ENCODE measurements at regions not wholly inside any gene's neighbourhood (a gene's known extent, or its start where the extent isn't known, plus 50 kb on each side); places are given as distances from the start of the nearest gene placed in this dataset.
"Not testable (repeated sequence)": the region's sequence is repeated elsewhere in the genome, so short reads cannot be mapped to it uniquely, and the experiment has no call there.

DNA sequence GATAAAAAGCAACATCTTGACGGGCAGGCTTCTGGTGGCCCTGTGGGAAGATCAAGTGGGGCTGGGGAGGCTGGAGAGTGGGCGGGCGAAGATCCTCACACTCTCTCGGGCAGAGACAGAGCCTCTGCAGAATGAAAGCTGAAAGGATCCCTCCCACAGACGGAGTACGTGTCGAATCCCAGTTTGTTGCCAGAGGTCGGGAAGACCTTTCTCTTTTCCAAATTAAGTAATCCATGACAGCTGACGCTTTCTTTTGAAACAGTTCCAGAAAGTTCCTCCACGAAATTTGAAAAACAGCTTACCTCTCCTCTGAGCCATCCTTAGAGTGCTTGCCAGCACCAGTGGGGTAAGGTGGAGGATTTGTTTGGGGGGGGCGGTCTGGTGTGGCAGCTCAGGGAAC, 155.6 kb upstream of the SMLR1 start:
- DNase-seq (ENCODE audit: low spot score), result no peak

DNA sequence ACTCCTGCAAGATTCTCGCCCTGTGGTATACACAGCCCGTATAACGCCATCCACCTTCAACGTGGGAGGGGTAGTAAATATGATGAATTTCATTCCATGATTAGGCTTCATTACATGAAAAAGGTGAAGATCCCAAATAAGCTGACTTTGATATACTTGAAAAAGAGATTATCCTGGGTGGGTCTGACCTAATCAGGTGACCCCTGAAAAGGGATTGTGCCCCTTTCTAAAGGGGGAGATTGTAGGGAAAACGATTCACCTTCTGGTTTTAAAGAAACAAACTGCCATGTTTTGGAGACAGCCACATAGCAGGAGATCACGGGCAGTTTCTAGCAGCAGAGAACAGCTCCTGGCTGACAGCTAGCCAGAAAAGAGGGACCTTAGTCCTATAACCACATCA, 155.1 kb upstream of the SMLR1 start:
- DNase-seq (ENCODE audit: low spot score), result no peak

DNA sequence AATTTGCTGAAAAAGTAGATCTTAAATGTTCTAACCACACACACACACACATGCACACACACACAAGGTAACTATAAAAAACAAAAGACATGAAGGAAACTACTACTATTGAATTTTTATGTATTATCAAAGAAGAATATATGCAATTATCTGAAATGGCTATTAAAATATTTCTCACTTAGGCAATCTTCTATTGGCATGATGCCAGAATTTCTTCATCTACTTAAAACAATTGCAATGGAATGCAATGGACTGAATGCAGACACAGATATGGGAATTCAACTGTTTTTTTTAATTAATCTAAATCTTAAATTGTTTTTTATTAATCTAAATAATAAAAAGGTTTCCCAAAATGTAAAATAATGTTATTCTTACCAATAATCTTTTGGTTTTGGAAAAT, 152.6 kb upstream of the SMLR1 start:
- no peak for DNase-seq (ENCODE audit: low spot score)

DNA sequence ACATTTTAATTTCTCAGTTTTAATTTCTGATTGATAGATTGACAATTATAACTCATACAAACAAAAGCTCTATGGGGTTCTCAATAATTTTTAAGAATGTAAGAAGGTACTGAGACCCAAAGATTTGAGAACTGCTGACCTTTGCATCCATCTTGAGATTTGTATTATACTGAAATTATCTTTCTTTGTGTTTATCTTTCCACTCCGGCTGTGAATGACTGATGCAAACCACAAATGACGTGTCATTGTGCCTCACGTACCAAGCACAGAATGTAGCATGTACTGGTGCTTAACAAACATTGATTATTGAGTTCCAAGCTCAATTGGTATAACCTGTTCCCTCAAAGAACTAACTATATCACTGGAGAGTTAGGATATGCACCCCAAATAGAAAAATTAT, 152.1 kb upstream of the SMLR1 start:
- no peak for DNase-seq (ENCODE audit: low spot score)

DNA sequence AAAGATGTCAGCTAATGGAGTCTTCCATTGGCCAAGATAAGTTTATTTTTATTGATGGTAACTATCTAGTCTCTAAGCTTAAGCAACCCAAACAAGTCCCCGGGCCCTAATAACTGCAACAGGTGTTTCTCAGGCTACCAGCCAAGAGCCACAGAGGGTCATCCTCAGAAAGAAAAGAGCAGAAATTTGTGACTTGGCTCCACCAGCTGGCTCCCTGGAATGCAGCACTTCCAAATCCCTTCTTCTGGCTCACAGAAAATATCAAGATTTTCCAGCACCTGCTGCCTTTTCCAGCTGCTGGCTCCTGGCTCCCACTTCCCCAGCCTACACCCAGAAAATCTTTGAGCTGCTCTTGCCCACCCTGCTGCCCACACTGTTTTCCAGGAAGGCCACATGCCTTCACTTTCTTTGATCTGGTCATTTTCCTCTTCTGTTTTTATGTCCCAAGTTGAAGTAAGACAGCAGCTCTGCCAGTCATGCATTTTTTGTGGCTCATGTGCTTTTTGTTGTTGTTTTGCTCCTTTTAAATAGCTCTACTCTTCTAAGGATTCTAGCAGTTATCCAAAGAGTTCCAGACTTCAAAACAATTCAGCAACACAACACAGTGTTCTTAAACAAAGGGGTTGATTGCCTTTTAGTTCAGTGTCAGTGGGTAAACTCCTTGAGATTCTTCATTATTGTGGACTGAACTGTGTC, 151.0 kb upstream of the SMLR1 start:
- DNase-seq (ENCODE audit: low spot score), result no peak

DNA sequence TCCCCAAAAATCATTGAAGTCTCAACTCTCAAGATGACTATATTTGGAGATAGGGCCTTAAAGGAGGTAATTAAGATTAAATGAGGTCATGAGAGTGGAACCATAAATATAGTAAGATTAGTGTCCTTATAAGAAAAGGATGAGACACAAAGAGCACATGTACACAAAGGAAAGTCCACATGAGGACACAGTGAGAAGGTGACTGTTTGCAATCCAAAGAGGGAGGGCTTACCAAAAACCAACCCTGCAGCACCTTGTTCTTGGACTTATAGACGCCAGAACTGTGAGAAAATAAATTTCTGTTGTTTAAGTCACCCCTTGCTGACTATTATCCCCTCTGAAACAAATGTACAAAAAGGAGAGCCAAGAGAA, 150.4 kb upstream of the SMLR1 start:
- DNase-seq (ENCODE audit: low spot score), result no peak

DNA sequence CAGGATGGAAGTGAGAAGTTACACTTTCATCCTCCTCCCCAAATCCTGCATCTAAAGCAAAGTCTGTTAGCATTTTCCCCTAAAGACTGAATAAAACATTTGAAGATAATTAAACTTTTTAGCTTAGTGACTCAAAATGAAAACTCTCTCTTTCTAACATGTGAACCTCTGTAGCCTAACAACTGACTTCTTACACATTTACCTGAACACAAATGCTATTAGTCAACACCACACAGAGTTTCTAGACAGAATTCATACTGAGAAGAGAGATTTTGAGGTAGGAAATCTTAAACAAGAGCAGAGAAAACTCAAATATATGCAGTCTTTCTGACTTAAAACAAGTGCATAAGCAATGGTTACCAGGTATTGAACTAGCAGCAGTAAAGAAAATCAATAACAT, 149.9 kb upstream of the SMLR1 start:
- no peak for DNase-seq (ENCODE audit: low spot score)

DNA sequence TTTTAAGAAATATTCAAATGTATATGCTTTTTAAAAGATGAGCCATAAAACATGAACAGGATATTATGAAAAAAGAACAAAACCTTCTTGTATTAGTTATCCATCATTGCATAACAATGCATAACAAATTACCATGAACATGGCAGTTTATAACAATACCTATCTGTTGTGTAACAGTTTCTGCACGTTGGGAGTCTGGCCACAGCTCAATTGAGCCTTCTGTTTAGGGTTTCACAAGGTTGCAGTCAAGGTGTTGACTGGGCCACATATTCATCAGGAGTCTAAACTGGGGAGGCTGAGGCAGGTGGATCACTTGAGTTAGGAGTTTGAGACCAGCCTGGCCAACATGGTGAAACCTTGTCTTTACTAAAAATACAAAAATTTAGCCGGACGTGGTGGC, 149.4 kb upstream of the SMLR1 start:
- no peak for DNase-seq (ENCODE audit: low spot score)

DNA sequence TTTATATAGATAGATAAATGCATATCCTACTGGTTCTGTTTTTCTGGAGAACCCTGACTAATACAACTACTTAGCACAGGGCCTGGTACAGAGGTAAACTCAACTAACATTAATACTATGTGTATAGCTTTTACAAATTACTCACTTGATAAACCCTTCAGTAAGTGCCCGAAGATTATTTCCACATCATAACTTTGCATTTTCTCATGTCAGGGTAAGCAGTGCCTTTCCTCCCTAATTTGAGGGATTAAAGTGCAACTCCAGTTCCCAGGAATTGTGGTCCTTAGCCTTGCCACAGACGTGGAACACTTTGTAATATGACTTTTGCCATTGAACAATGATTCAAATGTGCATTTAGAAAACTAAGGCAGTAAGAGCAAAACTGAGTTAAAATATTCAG, 147.5 kb upstream of the SMLR1 start:
- no peak for DNase-seq (ENCODE audit: low spot score)

DNA sequence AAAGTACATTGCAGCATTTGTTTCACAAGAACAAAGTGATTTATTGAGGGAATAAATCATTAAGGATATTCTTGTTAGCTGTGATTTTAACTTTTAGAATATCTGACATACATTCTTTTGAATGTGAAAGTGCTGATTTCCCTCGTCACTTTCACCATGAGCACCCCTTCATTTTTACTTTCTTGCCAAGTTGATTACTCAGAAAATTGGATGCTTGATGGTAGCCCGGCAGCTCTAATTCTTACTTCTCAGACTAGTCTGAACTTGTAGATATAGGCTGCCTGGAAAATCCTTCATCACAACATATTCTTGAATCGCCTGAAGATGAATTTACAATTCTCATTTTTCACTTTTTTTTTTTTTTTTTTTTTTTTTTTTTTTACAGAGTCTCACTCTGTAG, 147.1 kb upstream of the SMLR1 start:
- no peak for DNase-seq (ENCODE audit: low spot score)

DNA sequence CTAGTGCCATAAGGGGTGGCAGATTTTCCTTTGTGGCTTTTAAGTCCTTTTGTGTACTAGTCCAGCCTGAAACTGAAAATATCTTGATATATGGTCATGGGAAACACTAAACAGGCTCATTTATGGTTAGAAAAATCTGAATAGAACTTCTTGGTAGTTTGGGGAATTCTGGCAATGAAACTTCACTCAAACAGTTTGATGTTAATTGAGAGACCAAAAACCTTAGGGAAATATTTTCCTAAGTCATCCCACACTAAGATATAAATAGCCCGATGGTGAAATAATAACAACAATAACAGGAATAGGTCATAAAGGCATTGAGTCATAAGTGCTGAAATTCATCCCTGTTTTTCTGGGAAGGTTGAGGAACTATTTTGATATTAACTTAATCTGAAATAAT, 146.2 kb upstream of the SMLR1 start:
- no peak for DNase-seq (ENCODE audit: low spot score)

DNA sequence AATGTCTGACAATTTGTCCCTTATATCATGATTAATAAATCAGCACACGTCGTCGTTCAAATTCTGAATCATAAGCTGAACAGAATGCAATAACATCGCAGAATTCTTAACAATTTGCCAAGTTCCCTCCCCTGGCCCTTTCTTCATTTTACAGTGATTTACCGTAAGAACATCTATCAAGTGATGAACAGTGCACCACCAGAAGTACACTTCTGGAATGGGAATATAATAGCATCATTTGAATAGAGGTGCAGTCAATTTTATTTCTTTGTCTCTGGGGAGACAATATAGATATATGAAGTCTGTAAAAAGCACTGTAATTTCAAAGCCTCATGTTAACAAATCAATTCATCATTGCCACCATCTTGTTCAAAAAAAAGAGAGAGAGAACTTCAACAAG, 145.1 kb upstream of the SMLR1 start:
- no peak for DNase-seq (ENCODE audit: low spot score)

DNA sequence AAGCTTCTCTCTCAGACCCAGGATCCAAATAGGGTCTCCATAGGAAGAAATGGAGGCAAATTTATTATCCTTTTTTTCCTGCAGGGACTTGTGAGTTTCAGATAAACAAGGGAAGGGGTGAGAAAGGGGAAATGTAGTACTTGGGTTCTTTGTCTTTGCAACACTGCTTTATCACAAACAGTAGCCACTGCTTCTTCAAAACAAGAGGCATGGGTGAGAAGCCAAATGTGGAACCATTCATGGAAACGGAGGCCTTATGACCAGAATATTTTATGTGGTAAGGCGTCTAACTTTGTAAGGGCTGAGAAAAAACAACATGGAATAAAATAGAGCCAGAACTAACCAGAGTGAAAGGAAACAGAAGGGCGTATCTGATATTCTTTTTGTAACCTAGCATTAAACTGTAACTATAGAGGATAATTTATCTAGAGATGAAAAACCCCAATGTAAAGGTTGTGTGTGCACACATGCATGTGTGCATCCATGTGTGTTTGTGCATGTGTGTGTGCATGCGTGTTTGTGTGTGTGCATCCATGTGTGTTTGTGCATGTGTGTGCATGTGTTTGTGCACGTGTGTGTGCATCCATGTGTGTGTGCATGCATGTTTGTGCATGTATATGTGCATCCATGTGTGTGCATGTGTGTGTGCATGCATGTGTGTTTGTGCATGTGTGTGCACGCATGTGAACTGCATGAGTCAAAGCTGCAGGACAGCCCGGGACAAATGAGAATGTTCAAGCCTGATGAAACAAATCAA, 143.3 kb upstream of the SMLR1 start:
- no peak for DNase-seq (ENCODE audit: low spot score)

DNA sequence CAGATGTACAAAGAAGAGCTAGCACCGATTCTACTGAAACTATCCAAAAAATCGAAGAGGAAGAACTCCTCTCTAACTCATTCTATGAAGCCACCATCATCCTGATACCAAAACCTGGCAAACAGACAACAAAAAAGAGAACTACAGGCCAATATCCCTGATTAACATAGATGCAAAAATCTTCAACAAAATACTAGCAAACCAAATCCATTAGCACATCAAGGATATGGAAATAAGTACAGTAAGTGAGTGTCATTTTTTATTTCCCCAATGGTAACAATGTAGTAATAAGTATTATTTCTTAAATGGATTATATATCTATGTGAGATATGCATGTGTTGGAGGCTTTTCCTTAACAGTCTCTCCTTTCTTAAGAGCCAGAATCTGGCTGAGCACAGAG, 134.5 kb upstream of the SMLR1 start:
- DNase-seq (ENCODE audit: low spot score), result no peak

DNA sequence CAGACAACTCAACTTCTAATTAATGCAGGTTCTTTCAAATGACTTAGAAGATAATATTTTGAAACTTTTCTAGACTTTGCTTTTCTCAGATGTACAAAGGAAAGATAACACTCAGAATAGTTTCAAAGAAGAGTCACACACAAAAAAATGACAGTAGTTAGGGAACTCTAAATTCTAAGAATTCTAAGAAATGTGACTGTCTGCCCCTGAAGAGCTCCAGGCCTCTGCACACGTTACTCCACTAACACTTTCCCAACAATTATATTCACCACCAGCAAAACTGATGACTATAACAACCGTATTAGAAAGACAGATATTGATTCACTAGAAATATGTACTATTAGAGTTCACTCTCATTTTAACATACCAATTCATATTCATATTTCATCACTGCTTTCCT, 133.3 kb upstream of the SMLR1 start:
- no peak for DNase-seq (ENCODE audit: low spot score)

DNA sequence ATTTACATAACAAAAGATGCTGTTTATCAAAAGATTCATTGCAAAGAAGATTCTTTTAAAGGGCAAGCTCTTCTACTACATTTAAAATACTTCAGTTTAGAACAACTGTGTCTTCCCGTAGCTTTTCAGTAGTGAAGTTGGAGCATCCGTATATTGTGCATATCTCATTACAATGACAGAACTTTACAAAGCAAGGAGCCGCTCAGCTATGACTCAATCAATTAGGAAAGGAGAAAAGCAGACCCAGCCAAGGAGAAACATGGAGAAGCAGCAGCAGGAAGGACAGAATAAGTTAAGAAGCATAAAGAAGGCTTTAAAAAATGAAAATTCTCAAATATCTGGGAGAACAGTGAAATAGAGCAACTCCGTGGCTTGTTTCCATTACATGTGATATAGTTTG, 132.6 kb upstream of the SMLR1 start:
- DNase-seq (ENCODE audit: low spot score), result no peak

DNA sequence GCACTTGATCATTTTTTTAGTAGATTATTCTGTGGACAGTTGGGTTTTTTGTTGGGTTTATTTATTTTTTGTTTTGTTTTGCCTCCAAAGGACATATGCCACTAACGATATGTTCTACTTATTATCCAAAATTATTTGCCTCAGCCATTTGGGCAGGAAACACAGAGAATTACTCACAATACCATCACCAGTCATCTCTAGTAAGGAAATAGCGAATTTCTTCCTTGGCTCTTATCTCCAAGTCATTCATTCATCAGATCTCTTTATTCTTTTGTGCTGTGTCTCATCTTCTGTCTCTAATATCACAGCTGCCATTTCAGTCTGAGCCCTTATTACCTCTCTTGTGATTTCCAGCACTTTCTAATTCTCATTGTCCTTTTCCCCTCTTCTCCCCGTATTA, 130.4 kb upstream of the SMLR1 start:
- DNase-seq (ENCODE audit: low spot score), result no peak

DNA sequence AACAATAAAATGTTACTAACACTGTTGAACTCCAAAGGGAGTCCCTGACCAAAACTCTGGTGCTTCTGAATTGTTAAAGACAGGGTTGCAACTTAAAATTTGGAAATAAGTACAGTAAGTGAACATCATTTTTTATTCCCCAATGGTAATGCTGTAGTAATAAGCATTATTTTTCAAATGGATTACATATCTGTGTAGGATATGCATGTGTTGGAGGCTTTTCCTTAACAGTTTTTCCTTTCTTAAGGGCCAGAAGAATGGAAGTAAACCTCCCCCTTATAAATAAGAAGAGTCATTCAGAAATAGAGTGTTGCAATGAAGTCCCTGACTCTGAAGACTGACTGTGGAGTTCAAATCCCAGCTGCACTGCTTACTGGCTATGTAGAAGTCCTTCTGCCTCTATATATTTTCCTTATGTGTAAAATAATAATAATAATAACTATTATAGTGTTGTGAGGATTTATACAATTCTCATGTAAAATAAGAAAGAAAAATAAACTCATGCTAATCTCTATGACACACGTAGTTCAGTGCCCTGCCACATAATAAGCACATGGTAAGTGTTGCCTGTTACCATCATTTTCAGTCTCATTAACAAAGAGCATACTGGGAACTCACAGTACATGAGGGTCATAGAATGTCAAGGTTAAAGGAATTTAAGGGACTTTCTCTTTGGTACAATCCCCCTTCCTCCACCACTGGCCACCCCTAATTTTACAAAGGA, 129.8 kb upstream of the SMLR1 start:
- no peak for DNase-seq (ENCODE audit: low spot score)

DNA sequence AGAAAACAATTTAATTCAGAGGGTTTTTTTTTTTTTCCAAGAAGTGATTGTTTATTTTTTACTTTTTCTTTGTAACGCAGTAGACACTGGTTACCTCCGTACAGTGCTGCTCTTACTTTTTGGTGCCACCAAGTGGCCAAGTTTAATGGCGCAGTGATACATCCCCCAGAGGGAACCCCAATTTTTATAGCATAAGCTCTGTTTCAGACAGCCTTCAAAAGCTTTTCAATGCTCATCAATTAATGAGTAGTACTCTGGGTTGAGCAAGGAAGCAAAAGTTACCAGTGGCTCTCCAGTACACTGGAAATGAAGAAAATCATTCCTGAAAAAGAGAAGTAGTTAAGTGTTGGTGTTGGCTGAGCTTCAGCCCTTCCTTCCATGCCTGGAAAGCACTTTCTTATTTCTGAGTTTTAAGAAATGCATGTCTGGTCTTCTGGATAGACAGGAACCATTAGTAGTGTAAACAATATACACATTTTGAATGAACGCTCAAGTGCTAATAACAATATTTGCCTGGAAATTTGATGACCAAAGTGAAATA, 129.1 kb upstream of the SMLR1 start:
- DNase-seq (ENCODE audit: low spot score), result peak; percentile 8

DNA sequence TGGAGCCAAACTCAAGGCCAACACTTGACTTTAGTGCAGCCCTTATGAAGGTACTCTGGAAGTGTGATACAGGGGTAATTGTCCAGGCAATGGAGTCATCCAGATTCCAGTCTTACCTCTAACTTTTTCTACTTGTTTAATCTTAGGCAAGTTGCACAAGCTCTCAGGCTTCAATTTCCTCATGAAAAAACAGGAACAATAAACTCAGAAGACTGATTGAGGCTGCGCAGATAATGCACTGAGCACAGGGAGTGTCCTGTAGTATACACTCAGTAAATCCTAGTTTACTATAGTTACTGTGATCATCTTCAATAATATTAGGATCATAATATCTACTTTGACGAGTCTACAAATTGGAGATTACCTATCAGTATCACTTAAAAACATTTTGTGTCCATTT, 127.5 kb upstream of the SMLR1 start:
- no peak for DNase-seq (ENCODE audit: low spot score)

DNA sequence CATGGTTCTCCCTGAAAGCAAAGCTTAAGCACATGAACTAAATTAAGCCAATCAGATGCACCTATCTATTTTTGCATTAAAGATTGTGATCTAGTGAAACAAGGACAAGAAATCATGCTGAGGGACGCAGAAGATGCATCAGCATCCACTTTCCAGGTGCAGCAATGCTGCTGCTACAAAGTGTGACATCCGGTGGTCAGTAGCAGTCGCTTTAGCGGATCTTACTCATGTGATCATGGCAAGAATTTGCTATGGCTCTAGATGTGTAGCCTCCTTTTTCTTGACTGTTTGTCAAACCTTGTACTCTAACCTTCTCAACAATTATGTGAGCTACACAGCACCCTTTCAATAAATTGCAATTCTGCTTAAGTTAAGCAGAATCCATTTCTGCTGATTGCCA, 126.8 kb upstream of the SMLR1 start:
- DNase-seq (ENCODE audit: low spot score), result no peak

DNA sequence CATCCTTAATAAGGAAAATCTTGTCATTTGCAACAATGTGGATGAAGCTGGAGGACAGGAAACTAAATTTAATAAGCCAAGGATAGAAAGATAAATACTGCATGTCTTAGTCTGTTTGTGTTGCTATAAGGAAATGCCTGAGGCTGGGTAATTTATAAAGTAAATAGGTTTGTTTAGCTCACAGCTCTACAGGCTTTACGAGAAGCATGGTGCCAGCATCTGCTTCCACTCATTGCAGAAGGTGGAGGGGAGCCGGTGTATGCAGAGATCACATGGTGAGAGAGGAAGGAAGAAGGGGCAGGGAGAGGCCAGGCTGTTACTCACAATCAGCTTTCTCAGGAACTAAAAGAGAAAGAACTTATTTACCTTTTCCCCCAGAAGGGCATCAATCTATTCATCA, 118.9 kb upstream of the SMLR1 start:
- DNase-seq (ENCODE audit: low spot score), result no peak

DNA sequence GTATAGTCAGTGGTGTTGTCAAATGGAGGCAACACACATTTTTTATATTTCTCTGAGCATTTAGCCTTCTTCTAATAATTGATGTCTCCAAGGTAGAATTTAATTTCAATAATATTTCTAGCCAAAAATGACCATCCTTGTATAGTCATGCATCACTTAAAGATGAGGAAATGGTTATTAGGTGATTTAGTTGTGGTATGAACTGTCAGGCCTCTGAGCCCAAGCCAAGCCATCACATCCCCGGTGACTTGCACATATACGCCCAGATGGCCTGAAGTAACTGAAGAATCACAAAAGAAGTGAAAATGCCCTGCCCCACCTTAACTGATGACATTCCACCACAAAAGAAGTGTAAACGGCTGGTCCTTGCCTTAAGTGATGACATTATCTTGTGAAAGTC, 115.6 kb upstream of the SMLR1 start:
- DNase-seq (ENCODE audit: low spot score), result not testable (repeated sequence)
